CD1c-positive myeloid dendritic cell (primary cell): ENCODE measurements at regions not wholly inside any gene's neighbourhood (a gene's known extent, or its start where the extent isn't known, plus 50 kb on each side); places are given as distances from the start of the nearest gene placed in this dataset.
A peak's percentile ranks its signal among the peaks of the same experiment; 100 is the strongest.

ENCODE experiments used
- DNase-seq: peaks from one replicate; pipeline ENCODE4 v3.0.0-alpha.2; 2016; ENCODE audit errors: extremely low spot score

DNA sequence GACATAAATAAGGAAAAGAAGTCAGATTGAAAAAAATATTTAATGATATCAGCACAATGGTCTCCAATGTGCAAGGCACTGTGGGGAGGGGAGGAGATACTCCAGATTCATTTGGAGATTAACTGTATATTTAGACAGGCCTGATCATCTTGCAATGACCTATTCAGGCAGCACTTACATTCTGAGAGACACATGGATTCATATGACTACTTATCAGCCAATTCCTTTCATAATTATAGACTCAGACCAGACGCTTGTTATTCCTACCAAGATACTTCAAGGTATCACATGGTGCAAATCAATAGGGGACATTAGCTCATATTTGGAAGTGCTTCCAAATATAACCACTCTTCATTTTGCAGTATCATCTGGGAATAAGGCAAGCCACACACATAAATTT, 153.5 kb upstream of the TARS1 start:
- DNase-seq, result no peak

DNA sequence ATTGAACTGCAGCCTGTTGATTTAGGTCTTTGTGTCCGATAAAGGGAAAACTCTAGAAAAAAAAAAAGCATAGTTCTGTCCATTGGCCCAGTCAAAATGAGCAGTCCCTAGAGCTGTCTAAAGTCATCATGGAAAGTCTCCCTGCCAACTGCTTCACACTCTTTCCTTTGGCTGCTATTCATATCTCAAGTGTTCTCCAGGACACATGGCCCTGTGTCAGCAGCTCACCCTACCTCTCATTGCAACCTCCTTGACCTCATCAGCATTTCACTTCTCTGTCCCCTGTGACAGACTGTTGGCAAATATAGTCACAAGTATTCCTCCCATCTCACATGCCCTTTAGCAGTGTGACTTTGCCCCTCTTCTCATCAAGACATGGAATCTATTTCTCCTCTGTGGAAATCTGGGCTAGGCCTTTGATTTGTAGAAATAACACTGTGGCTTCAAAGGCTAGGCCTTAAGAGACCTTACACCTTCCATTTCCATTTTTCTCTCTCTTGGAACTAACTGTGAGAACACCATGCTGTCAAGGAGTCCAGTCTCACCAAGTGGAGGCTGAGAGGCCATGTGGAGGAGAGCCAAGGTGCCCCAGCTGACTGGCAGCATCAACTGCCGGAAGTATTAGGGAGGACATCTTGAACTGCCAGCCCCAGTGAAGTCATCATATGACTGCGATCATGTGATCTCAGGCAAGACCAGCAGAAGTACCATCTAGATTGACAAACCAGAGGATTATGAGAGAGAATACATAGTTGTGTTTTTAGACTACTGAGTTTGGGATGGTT, 149.4 kb upstream of the TARS1 start:
- DNase-seq, result no peak

DNA sequence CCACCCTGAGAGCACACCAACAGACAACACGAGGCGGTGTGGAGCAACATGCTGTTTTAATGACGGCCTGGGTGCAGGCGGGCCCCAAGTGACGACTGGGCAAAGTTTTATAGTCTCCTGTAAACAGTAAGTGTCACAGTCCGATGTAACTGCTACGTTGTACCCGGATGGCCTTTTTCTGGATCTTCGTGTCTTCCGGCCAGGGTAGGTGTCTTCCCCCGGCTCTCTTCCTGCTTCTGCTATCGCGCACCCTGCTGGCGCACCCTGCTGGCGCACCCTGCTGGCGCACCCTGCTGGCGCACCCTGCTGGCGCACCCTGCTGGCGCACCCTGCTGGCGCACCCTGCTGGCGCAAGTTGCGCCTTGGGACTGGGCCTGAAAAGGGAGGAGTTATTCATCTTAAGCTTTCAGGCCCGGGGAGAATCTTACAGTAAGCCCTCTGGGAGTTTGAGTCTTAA, 143.0 kb upstream of the TARS1 start:
- no peak for DNase-seq

DNA sequence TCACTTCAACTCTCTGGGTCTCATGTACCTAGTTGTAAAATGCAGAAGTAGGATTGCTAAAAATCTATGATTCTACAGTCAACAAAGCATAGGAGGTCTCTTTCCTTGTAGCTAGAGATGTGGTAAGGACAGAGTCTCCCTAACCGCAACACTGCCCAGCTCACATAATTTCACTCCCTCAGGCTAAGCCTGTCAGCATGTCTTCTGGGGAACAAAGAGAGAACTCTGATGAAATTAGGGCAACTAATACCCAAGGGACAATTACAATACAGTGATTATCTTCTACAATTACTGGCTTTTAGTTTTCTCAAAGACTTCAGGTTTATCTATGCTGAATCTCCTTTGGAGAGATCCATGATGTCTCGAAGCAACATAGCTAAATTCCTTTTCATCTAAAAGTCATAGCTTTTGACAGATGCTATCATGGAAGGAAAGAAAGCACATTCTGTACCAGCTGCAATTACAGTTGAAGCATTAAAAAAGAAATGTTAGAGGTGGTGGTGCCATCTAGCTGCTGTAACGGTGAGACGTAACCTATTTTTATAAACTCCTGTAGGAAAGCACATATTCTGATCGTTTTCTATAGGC, 141.1 kb upstream of the TARS1 start:
- peak; percentile 85 for DNase-seq

DNA sequence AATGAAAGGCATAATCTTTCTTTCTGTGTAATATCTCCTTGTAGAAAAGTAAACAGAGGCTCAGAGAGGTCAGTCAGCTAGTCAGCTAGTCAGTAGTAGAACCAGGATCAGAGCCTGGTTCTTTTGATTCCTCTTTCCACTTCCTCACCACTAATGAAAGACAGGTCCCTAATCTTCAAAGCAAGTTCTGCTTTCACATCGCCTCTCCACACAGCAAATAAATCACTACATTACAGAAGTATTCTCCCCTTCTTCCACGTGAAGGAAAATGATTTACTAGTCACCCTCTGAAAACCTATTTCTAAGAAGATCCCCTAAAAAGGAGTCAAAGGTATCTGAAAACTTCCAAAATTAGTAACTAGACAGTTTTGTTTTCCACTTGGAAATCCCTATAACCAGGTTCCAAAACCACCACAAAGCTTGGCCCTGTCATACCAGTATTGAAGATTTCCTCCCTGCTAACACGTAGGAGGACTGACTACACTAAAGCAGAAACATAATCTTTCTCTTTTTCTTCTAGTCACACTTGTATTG, 140.5 kb upstream of the TARS1 start:
- DNase-seq, result peak; percentile 84

DNA sequence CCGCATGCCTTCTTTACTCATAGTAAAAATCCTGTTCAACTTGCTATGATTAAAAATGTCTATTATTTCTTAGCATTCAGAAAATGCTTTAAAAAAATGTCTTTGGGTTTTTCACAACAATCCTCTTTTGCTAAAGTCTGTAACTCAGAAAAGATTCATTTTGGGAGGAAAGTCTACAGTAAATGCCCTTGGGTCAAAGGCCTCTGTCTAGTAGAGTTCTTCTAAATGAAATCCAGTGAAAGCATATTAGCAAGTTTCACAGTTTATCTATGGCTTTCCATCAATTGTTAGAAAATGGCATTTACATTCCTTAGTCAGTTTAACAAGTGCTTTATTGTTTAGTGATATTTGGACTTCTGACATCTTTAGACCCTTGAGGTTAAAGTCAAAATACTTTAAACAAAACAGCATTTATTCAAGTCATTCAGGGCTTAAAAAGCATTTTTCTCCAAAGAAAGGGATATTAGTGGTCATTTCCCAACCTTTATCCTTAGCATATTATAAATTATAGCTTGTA, 137.1 kb upstream of the TARS1 start:
- DNase-seq, result no peak

DNA sequence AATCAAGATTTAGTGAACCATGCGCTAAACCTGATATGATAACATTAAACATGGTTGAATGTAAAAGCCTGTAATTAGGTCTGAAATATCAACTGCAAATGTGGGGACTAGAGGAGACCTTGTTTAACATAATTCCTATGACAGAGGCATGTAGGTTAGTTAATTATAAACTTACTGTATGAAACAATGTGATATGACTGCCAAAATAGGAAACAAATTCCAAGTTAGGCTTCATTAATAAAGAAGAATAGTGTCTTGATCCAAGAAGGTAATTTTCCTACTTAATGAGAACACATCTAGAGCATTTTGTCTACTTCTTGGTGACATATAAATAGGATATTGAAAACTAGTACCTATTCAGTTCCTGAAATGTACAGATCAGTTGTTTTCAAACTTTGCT, 136.2 kb upstream of the TARS1 start:
- DNase-seq, result no peak

DNA sequence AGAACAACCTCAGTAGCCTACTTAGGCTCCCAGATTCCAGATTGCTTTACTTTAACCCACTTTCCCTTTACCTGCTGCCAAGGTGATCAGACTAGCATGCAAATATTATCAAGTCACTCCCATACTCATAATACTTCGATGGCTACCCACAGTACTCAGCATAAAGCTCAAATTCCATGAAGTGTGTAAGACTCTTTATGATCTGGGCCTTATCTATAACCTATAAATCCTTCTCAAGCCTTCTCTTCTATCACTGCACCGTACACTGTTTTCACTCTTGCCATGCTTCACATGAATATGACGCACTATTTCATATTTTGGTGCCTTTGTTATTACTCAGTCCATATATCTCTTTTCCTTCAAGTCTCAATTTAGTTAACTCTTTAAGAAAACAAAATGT, 135.2 kb upstream of the TARS1 start:
- no peak for DNase-seq

DNA sequence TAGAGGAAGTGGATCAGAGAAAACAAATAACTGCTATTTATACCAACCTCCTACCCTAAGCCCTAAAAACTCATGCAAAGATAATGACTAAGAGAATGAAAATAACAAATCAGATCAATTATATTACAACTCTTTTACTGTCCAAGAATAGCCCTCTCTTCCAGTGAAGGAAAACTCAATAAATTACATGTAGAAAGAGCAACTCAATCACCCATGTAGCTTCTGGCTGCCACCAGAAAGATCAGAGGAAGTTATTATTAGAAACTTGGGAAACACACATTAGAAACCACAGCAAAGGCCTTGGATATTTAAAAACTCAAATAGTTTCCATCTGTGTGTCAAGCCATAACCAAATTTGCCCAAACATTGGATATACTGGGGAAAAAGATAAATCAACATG, 134.0 kb upstream of the TARS1 start:
- no peak for DNase-seq

DNA sequence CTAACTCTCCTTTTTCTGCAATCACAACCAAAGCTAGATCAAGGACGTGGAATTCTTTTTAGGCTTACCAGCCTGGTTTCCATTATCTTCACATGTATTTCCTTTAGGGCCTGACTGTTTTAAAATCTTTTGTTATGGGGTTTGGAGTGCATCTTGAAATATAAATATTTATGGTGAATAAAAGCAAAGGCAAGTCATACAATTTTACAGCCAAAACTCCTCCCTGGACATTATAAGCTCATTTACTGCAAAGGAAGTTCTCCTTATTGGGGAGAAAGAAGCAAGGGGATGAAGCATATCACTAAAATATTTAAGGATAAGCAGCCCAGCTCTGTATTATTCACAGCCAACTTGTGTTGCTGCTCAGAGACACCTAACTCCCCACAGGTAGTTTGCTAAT, 132.2 kb upstream of the TARS1 start:
- no peak for DNase-seq

DNA sequence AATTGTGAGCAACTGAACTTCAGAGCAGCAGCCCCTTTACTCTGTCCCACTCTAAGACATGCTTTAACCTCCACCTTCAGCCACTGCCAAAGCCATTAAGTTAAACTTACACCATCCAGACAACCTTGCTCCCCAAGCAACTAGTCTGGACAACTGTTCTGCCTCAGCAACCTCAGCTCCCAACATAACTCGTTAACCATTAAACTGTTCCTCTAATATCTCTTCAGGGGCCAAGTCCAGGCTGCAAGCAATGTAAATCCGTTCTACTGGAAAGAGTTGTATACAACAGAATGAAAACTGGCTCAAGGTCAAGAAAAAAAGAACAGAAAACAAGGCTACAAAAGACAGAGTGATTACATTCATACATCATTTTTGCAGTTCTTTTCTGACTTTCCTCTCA, 131.7 kb upstream of the TARS1 start:
- DNase-seq, result no peak

DNA sequence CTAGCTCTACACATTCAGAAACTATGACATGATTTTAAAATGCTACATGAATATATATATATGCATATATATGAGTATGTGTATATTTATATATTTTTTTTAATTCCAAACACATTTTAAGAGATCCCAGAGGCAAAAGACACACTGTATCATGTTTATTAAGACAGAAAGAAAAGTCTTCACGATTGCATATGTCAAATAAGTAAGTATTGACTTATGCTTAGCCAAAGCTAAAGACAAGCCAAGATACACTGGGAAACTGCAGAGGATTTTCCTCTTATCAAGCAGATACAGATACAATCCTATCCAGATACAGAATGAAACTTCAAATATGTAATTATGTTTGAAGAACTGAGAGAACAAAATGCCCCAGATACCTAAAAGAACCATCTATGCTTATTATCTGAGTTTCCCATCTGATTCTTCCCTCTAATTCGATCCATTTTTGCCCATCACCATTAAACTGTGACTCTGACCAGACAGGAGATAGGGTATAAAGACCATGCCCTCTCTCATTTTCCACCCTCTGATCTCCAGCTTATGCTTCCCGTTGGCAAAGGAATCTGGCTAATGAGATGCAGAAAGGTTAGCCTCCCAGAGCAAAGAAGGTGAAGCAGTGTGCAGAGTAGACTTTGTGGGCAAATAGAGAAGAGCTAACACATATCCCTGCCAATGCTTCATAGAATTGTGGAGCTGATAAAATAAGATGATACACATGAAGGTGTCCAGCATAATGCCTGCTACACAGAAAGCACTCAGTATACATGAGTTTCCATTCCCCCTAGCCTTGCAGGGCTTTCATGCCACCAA, 131.0 kb upstream of the TARS1 start:
- DNase-seq, result no peak

DNA sequence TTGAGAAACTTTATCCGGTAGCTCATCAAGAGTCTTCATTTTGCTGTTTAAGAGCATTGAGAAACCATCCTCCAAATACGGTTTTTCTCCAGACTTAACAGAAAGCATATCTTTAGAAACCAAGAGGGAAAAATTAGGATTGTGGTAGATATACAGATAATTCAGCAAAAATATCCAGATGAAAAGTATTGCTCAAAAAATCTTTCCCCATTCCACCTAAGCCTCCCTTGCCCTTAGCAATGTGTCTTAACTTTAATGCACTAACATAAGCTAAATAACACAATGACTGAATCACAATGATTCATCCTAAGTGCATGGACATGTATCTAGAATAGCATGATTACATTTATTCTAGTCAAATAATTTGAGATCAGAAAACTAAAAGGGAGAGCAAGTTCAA, 130.3 kb upstream of the TARS1 start:
- DNase-seq, result no peak

DNA sequence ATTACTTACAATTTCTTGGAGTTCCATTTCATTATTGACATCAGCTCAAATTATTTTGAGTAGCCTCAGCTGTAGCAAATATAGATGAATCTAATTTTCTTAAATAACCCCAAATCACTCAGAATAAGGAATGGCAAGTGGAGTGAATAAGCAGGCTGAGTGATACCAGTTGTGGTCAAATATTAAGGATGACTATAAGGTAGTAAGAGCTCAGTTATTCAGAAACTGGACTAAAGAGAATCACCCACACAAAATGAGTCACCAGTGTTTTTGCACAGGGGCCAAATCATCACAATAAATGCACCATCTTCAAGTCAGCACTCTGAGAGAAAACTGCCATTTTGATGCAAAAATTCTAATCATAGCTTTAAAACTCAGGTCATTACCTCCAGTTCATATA, 128.9 kb upstream of the TARS1 start:
- DNase-seq, result peak; percentile 77

DNA sequence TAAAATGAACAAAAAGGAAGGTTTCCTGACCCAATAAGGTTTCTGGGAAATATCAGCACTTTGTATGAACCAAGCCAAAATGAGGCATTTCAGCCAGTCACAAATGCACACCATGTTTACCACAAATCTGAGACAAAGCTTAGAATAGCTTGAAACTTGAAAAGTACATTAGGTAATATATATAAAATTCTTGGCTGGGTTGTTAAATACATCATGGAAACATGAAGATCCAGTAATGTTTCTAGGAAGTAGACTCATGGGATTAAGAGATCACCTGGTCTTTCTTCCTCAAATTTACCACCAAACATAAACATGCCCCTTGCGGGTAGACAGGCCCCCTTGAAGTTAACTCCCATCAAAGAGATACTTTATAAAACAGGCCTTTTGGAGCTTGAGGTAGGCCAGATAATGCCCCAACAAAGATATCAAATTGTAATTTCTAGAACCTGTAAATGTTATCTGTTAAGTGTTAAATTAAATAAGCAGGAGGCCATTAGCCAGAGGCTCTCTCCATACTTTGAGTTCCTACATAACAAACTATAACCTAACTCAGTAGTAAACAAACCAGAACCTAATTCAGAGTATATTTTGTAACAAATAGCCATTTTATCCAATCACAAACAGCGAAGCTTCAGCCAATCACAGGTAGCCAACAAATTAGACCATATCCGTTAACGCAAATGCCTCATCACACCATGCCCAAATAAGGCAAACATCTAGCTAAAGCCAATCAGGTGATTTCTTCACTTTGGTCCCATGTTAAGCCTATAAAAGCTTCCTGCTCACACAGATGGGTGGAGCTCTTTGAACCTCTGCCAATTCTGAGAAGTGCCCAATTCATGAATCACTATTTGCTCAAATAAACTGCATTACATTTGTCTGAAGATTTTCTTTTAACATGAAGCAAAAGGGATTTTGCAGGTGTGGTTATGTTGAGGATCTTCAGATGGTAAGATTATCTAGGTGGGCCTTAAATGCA, 127.9 kb upstream of the TARS1 start:
- DNase-seq, result no peak

DNA sequence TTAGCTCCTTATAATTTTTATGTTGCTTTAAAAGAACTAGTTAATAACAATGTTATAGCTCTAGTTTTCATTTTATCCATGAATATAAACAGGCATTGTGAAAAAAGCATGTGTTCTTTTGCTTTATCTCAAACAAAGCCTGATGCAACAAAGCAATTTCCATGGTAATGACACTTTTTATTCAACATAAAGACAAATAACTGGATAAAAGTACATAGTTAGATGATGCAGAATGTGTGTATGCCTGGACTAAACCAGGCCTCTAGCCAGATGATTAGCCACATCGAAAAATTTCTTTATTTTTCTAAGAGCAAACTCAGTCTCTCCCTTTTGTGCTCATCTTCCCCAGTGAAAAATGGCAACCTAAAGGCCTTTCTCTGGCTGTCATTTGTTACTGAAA, 125.6 kb upstream of the TARS1 start:
- no peak for DNase-seq

DNA sequence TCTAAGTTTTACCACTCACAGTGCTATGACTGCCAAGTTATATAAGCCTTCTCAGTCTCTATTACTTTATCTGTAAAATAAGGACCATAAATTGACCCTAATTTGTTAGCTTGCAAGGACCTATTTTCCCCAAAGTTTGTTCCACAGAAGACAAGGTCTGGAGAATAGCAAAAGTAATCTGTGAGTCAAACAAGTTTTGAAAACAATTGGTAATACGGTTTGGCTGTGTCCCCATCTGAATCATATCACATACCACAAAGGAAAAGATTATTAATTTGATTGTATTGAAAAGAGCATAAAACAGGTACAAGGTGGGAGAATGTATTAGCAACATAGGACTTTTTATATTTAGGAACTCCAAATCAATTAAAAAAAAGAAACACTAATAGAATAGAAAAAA, 124.0 kb upstream of the TARS1 start:
- no peak for DNase-seq

DNA sequence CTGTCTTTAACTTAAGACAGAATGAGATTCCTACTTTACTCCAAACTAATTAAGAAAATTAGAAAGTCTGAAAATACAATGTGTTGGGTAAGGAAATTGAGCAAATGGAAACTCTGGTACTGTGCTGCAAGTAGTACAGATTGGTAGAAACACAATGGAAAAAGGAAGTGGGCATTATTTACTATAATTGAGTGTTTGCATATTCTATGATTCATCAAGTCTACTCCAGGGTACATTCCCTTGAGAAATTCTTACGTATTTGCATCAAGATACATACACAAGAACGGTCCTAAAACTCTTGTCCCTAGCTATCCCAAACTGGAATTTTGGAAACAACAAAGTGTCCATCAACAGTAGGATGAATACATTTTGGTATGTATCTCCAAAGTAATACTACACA, 123.5 kb upstream of the TARS1 start:
- DNase-seq, result peak; percentile 35

DNA sequence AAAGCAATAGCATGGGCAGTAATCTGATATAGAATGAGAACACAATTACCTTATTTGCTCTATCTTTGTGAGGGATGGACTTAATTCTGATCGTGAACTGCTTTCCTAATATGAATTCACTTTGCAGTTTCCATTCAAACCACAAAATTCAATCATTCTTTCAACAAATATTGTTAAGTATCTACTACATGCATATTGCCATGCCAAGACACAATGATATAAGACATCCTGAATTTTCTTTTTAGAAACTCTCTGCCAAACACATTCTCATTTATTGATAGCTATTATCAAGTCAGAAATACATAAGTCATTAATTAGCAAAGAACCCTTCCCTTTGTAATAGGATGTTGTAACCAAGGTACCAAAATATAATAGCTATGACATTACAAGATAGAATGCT, 121.6 kb upstream of the TARS1 start:
- DNase-seq, result no peak

DNA sequence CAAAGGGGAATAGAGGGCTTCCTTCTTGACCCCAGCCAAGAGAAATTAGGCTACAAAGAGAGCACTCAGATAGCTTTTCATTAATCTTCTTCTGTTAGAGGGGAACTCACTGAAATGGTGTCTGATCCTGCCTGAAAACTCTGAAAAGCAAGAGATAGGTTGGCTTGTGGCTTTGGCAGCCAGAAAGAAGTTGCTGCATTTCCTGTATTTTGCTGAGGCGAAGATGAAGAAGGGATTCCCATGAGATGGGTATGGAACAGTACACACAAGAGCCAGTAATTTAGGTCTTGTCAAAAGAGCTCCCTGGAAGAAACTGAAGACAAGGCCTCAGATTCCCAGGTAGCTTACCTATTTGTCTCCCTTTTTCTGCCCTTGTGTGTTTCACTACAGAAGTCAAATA, 120.9 kb upstream of the TARS1 start:
- no peak for DNase-seq

DNA sequence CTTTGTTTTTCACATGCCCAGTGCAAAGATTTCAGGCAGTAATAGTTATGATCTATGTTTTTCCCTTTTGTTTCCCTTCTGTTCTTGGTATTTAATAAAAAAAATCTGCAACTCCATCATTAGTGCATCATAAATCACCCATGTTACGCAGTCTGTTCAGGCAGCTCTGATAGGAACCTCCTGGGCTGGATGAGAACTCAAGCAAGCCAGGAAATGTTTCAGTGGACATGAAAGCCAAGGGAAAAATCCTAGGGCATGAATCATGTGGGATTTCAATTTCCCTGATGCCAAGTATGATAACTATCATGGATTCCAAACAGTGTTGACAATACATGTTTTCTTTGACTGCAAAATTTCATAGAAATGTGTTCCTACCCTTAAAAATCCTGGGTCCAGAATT, 119.7 kb upstream of the TARS1 start:
- DNase-seq, result no peak
